H1 (cell line): ENCODE measurements at regions not wholly inside any gene's neighbourhood (a gene's known extent, or its start where the extent isn't known, plus 50 kb on each side); places are given as distances from the start of the nearest gene placed in this dataset.

ENCODE experiments used
- CTCF ChIA-PET: fragments of 300-600 bp; sonication (Branson Sonifier 250); formaldehyde crosslinking; loops from one replicate; lab custom pipeline; 2021; ENCODE audit not compliant: partially characterized antibody; lab: Charles Lee
- POLR2A ChIA-PET: fragments of 300-600 bp; sonication (Branson Sonifier 250); formaldehyde crosslinking; loops from one replicate; lab custom pipeline; 2021; ENCODE audit warnings: inconsistent platforms; ENCODE audit not compliant: partially characterized antibody; lab: Charles Lee
- DNase-seq, 2 experiments: peaks; one replicate each; pipeline versions ENCODE4 v3.0.0 to v3.0.0-alpha.2; 2010 to 2022; ENCODE audit warnings: low spot score in 2 of 2, low read depth in 1 of 2, mixed read lengths in 1 of 2
- FAIRE-seq: peaks from 2 replicates; lab custom pipeline; 2011; peaks lifted over from hg19 to GRCh38; lab: Jason Lieb, UNC
- H2AFZ ChIP-seq: 2 replicates; pipeline ENCODE4 v1.8.1; 2012; ENCODE audit warnings: low read length, inconsistent platforms
- H2AK5ac ChIP-seq: 2 replicates; pipeline ENCODE4 v1.6.1; 2013; ENCODE audit warnings: low read depth, low read length
- H2BK120ac ChIP-seq: replicated peaks from 2 replicates; pipeline ENCODE3; 2013; ENCODE audit warnings: low read depth, low read length, inconsistent platforms
- H2BK12ac ChIP-seq: 2 replicates; pipeline ENCODE4 v1.6.1; 2013; ENCODE audit warnings: low read depth, low read length
- H2BK15ac ChIP-seq: 2 replicates; pipeline ENCODE4 v1.6.1; 2013; ENCODE audit warnings: low read length
- H2BK20ac ChIP-seq: 2 replicates; pipeline ENCODE4 v1.6.1; 2013; ENCODE audit warnings: low read length
- H2BK5ac ChIP-seq: 2 replicates; pipeline ENCODE4 v1.6.1; 2013; ENCODE audit warnings: low read depth, low read length
- H3K14ac ChIP-seq: 2 replicates; pipeline ENCODE4 v1.6.1; 2013; ENCODE audit warnings: inconsistent platforms; ENCODE audit not compliant: insufficient read length
- H3K18ac ChIP-seq: 2 replicates; pipeline ENCODE4 v1.6.1; 2013; ENCODE audit warnings: low read length; ENCODE audit errors: extremely low read depth
- H3K23ac ChIP-seq: 2 replicates; pipeline ENCODE4 v1.6.1; 2013; ENCODE audit warnings: inconsistent platforms; ENCODE audit not compliant: insufficient read length
- H3K23me2 ChIP-seq: 2 replicates; pipeline ENCODE4 v1.6.1; 2013; ENCODE audit warnings: low read depth, low read length
- H3K27ac ChIP-seq: 2 replicates; pipeline ENCODE4 v1.6.1; 2011; ENCODE audit warnings: low read depth, low read length, inconsistent platforms
- H3K27me3 ChIP-seq, 4 experiments: replicated peaks in 1 of 4; 1 replicate in 1 of 4; 2 replicates in 3 of 4; pipeline versions ENCODE4 v1.6.1 to v1.8.1; 2011 to 2013; ENCODE audit warnings: low read length in 3 of 4, mild to moderate bottlenecking in 3 of 4, inconsistent platforms in 2 of 4, mixed read lengths in 2 of 4, moderate library complexity in 1 of 4; ENCODE audit not compliant: control insufficient read depth in 3 of 4, insufficient read depth in 3 of 4; ENCODE audit errors: extremely low read depth in 1 of 4
- H3K36me3 ChIP-seq, 4 experiments: 2 replicates each; pipeline versions ENCODE4 v1.6.1 to v1.8.1; 2011 to 2013; ENCODE audit warnings: mild to moderate bottlenecking in 4 of 4, low read length in 3 of 4, moderate library complexity in 2 of 4, control low read depth in 1 of 4, inconsistent platforms in 1 of 4; ENCODE audit not compliant: insufficient read depth in 4 of 4, control insufficient read depth in 2 of 4
- H3K4ac ChIP-seq: replicated peaks from 2 replicates; pipeline ENCODE3; 2013; ENCODE audit warnings: low read length, low read depth, mixed read lengths, inconsistent platforms; ENCODE audit not compliant: insufficient read length
- H3K4me1 ChIP-seq, 4 experiments: replicated peaks in 1 of 4; 1 replicate in 1 of 4; 2 replicates in 3 of 4; pipeline versions ENCODE4 v1.6.1 to v1.8.1; 2011 to 2013; ENCODE audit warnings: low read length in 3 of 4, inconsistent platforms in 2 of 4, mixed read lengths in 1 of 4; ENCODE audit not compliant: insufficient read depth in 4 of 4, control insufficient read depth in 3 of 4
- H3K4me2 ChIP-seq, 2 experiments: 2 replicates each; pipeline versions ENCODE4 v1.6.1 to v1.8.1; 2011 to 2013; ENCODE audit warnings: low read depth in 2 of 2, low read length in 2 of 2, control low read depth in 1 of 2, inconsistent platforms in 1 of 2, mild to moderate bottlenecking in 1 of 2; ENCODE audit not compliant: insufficient read depth in 1 of 2
- H3K4me3 ChIP-seq, 4 experiments: fragments of 200-600, 300-600 bp in 1 of 4; sonication (generic), shearing (Covaris generic), sonication (Bioruptor Twin) in 1 of 4; 2 replicates each; pipeline versions ENCODE4 v1.5.1 to v1.8.1; 2011 to 2016; ENCODE audit warnings: low read length in 4 of 4, low read depth in 3 of 4, control low read depth in 2 of 4, inconsistent platforms in 2 of 4, mild to moderate bottlenecking in 2 of 4, mixed read lengths in 1 of 4, moderate library complexity in 1 of 4; ENCODE audit not compliant: insufficient read depth in 2 of 4; ENCODE audit errors: extremely low read depth in 1 of 4
- H3K56ac ChIP-seq: replicated peaks from 2 replicates; pipeline ENCODE3; 2013; ENCODE audit warnings: low read depth, mild to moderate bottlenecking, mixed read lengths, low read length, inconsistent platforms; ENCODE audit not compliant: insufficient read length
- H3K79me1 ChIP-seq: 2 replicates; pipeline ENCODE4 v1.6.1; 2013; ENCODE audit warnings: low read depth, low read length, control low read depth
- H3K79me2 ChIP-seq, 2 experiments: 2 replicates each; pipeline versions ENCODE4 v1.6.1 to v1.8.1; 2012 to 2013; ENCODE audit warnings: low read length in 2 of 2, mild to moderate bottlenecking in 2 of 2, inconsistent platforms in 1 of 2; ENCODE audit not compliant: insufficient read depth in 2 of 2, control insufficient read depth in 1 of 2
- H3K9ac ChIP-seq, 4 experiments: replicated peaks in 1 of 4; 1 replicate in 1 of 4; 2 replicates in 3 of 4; pipeline versions ENCODE4 v1.6.1 to v1.8.1; 2011 to 2013; ENCODE audit warnings: low read depth in 3 of 4, low read length in 3 of 4, control low read depth in 2 of 4, mild to moderate bottlenecking in 2 of 4, moderate library complexity in 2 of 4, inconsistent platforms in 1 of 4; ENCODE audit errors: extremely low read depth in 1 of 4
- H3K9me3 ChIP-seq, 2 experiments: 2 replicates each; pipeline versions ENCODE4 v1.6.1 to v1.8.1; 2012 to 2013; ENCODE audit warnings: mild to moderate bottlenecking in 2 of 2, moderate library complexity in 2 of 2, control low read depth in 1 of 2, inconsistent platforms in 1 of 2, low read depth in 1 of 2, low read length in 1 of 2, mixed read lengths in 1 of 2; ENCODE audit not compliant: insufficient read depth in 2 of 2
- H4K20me1 ChIP-seq, 2 experiments: replicated peaks in 1 of 2; 2 replicates each; pipeline versions ENCODE3 to v1.8.1; 2011 to 2013; ENCODE audit warnings: inconsistent platforms in 2 of 2, low read length in 2 of 2, mild to moderate bottlenecking in 1 of 2; ENCODE audit not compliant: insufficient read depth in 2 of 2, control insufficient read depth in 1 of 2
- H4K5ac ChIP-seq: 2 replicates; pipeline ENCODE4 v1.6.1; 2013; ENCODE audit warnings: low read length, low read depth, mixed read lengths, inconsistent platforms; ENCODE audit not compliant: insufficient read length
- H4K8ac ChIP-seq: 2 replicates; pipeline ENCODE4 v1.8.0; 2013; ENCODE audit warnings: mild to moderate bottlenecking, moderate library complexity, low read length, inconsistent platforms; ENCODE audit not compliant: insufficient read depth; ENCODE audit errors: extremely low read depth
- H4K91ac ChIP-seq: replicated peaks from 2 replicates; pipeline ENCODE3; 2013; ENCODE audit warnings: low read length, mixed read lengths, inconsistent platforms; ENCODE audit not compliant: insufficient read length
- ATF3 ChIP-seq: IDR thresholded peaks from 2 replicates; pipeline ENCODE4 v1.6.1; 2011; ENCODE audit warnings: low read depth, mild to moderate bottlenecking, low read length; ENCODE audit not compliant: insufficient read depth
- BCL11A ChIP-seq, 2 experiments: IDR thresholded peaks; one replicate each; pipeline ENCODE4 v1.6.1; 2011; ENCODE audit warnings: low read depth in 2 of 2, low read length in 2 of 2, mild to moderate bottlenecking in 2 of 2
- CBX8 ChIP-seq: fragments of 300-800, 300-1000 bp; sonication (generic); IDR thresholded peaks from 2 replicates; pipeline ENCODE4 v1.7.1; 2016; ENCODE audit warnings: low read depth, low read length, borderline replicate concordance
- CHD1 ChIP-seq: IDR thresholded peaks from 2 replicates; pipeline ENCODE4 v1.6.1; 2012; ENCODE audit warnings: low read depth, low read length, improper control_type of control experiment
- GTF2F1 ChIP-seq: IDR thresholded peaks from 2 replicates; pipeline ENCODE4 v1.6.1; 2012; ENCODE audit warnings: low read depth, low read length, improper control_type of control experiment, borderline replicate concordance
- HDAC6 ChIP-seq: IDR thresholded peaks from one replicate; pipeline ENCODE4 v1.7.1; 2012; ENCODE audit warnings: low read depth, mild to moderate bottlenecking, inconsistent platforms, low read length, moderate library complexity
- NANOG ChIP-seq: IDR thresholded peaks from 2 replicates; pipeline ENCODE4 v1.6.1; 2011; ENCODE audit warnings: low read length, low read depth, mild to moderate bottlenecking, inconsistent platforms; ENCODE audit not compliant: insufficient read depth, poor library complexity, severe bottlenecking
- PHF8 ChIP-seq: fragments of 200-600 bp; sonication (generic); conservative IDR thresholded peaks from 2 replicates; pipeline ENCODE4 v1.7.1; 2012; ENCODE audit warnings: low read depth, mild to moderate bottlenecking, inconsistent platforms, low read length, moderate library complexity
- POLR2AphosphoS5 ChIP-seq: IDR thresholded peaks from 2 replicates; pipeline ENCODE4 v1.6.1; 2011; ENCODE audit warnings: low read depth, low read length
- RNF2 ChIP-seq: fragments of 200-900, 300-1000 bp; sonication (generic); IDR thresholded peaks from 2 replicates; pipeline ENCODE4 v1.7.1; 2016; ENCODE audit warnings: borderline replicate concordance, low read depth, mild to moderate bottlenecking, antibody characterized with exemption, low read length; ENCODE audit not compliant: poor library complexity, severe bottlenecking; ENCODE audit errors: missing control alignments
- RXRA ChIP-seq: IDR thresholded peaks from 2 replicates; pipeline ENCODE4 v1.6.1; 2011; ENCODE audit warnings: low read depth, mild to moderate bottlenecking, low read length, moderate library complexity; ENCODE audit not compliant: insufficient read depth
- SAP30 ChIP-seq: fragments of 300-600 bp; sonication (generic); IDR thresholded peaks from 2 replicates; pipeline ENCODE4 v1.7.1; 2012; ENCODE audit warnings: low read length, moderate library complexity, mild to moderate bottlenecking, inconsistent platforms; ENCODE audit not compliant: insufficient read depth, insufficient replicate concordance
- SIX5 ChIP-seq: IDR thresholded peaks from 2 replicates; pipeline ENCODE4 v1.6.1; 2011; ENCODE audit warnings: mild to moderate bottlenecking, low read depth, low read length
- WGBS, 2 experiments: shearing (Covaris generic) in 1 of 2; methylation state at CpG; one replicate each; pipeline versions ENCODE4 v1.1.6 to v1.1.7; 2013 to 2015; ENCODE audit warnings: low lambda C conversion rate in 2 of 2, mixed read lengths in 2 of 2, inconsistent platforms in 1 of 2, low coverage in 1 of 2, missing lambda C conversion rate in 1 of 2; ENCODE audit not compliant: insufficient replicate concordance in 2 of 2, insufficient coverage in 1 of 2, insufficient read length in 1 of 2; ENCODE audit errors: extremely low coverage in 1 of 2, missing lambda C conversion rate in 1 of 2; 5-methylcytosine and 5-hydroxymethylcytosine counted together

- Histone ChIP-seq H2BK5ac (no peak overlapping the region), H3K4me1 (peaks cover 0 to 3% (median 0%) of the 10 kb centered on the region in 4 experiments; a peak in 1 of 7 replicates), H2BK120ac (no peak overlapping the region), H2BK15ac (no peak overlapping the region), H3K9me3 (no peaks in the 10 kb centered on the region), H3K4ac (no peak overlapping the region), H2BK20ac (no peak overlapping the region), H3K36me3 (no peaks in the 10 kb centered on the region), H3K79me2 (no peaks in the 10 kb centered on the region), H3K56ac (no peak overlapping the region), H4K20me1 (no peaks in the 10 kb centered on the region), H4K8ac (no peak overlapping the region), H2AFZ (no peak overlapping the region), H3K18ac (no peak overlapping the region), H3K27me3 (peaks cover 0 to 2% (median 0%) of the 10 kb centered on the region in 4 experiments; a peak in 1 of 7 replicates), H4K91ac (no peak overlapping the region), H3K27ac (no peak overlapping the region), H3K14ac (no peak overlapping the region), H3K4me3 (no peak overlapping the region), H3K4me2 (no peak overlapping the region), H3K23me2 (peaks cover 2% of the 10 kb centered on the region; the same call in 1 of the 2 replicates), H2BK12ac (no peak overlapping the region), H3K79me1 (no peaks in the 10 kb centered on the region), H2AK5ac (no peak overlapping the region), H4K5ac (no peak overlapping the region), H3K23ac (no peak overlapping the region), H3K9ac (no peak overlapping the region)
- WGBS, 2 experiments, result 88% methylated on average over 4 of the region's 4 CpGs; no CpG with 5 or more reads in 1 of the 2 experiments
- ChIA-PET POLR2A (no interaction called here), CTCF (interaction anchor here (1.4 kb wide), 1 partner anchor 9 kb away, joined by 3 read pairs; no protein-coding TSS in a partner anchor)
- no peak for FAIRE-seq
- no peak for DNase-seq
- no peak for TF ChIP-seq NANOG
- TF ChIP-seq SAP30, result no peak
- no peak for TF ChIP-seq PHF8
- TF ChIP-seq GTF2F1, result no peak
- no peak for TF ChIP-seq CHD1
- TF ChIP-seq ATF3, result no peak
- no peak for TF ChIP-seq RNF2
- no peak for TF ChIP-seq RXRA
- TF ChIP-seq BCL11A (IDR thresholded peaks at IDR 0.05; ENCODE audit: low read depth in 2 of 2, low read length in 2 of 2), result no peak
- no peak for TF ChIP-seq HDAC6
- TF ChIP-seq CBX8, result no peak
- TF ChIP-seq POLR2AphosphoS5, result no peak
- TF ChIP-seq SIX5, result no peak
Observed at GRCh38 chr5:164518741-164519080, 1013.3 kb downstream of the MAT2B start.
